Kidney (tissue), 13 donors: ENCODE measurements at regions not wholly inside any gene's neighbourhood (a gene's known extent, or its start where the extent isn't known, plus 50 kb on each side); places are given as distances from the start of the nearest gene placed in this dataset.

Experiments used
- DNase-seq, 5 donors: peaks; one replicate each; pipeline ENCODE4 v3.0.0-alpha.2; 2013 to 2020
- FAIRE-seq: peaks from 2 replicates; lab custom pipeline; 2012; peaks lifted over from hg19 to GRCh38; lab: Jason Lieb, UNC
- H3K27ac ChIP-seq, 2 donors: one replicate each; pipeline ENCODE4 v1.7.0; 2013; ENCODE audit warnings: low read depth in 2 of 2, low read length in 2 of 2, inconsistent platforms in 1 of 2
- H3K27me3 ChIP-seq: one replicate; pipeline ENCODE4 v1.7.1; 2013; ENCODE audit warnings: low read length, inconsistent platforms; ENCODE audit not compliant: control insufficient read depth, insufficient read depth
- H3K36me3 ChIP-seq, 3 donors: one replicate each; pipeline versions ENCODE4 v1.7.0 to v1.7.1; 2013; ENCODE audit warnings: low read length in 3 of 3, control low read depth in 1 of 3, inconsistent platforms in 1 of 3; ENCODE audit not compliant: insufficient read depth in 3 of 3, control insufficient read depth in 2 of 3
- H3K4me1 ChIP-seq, 3 donors: one replicate each; pipeline versions ENCODE4 v1.7.0 to v1.7.1; 2013; ENCODE audit warnings: low read length in 3 of 3, inconsistent platforms in 1 of 3, low read depth in 1 of 3; ENCODE audit not compliant: control insufficient read depth in 2 of 3, insufficient read depth in 2 of 3
- H3K4me3 ChIP-seq, 3 donors: one replicate each; pipeline versions ENCODE4 v1.7.0 to v1.8.1; 2013; ENCODE audit warnings: low read length in 3 of 3, control low read depth in 1 of 3, inconsistent platforms in 1 of 3
- H3K9ac ChIP-seq, 3 donors: one replicate each; pipeline versions ENCODE4 v1.7.0 to v1.7.1; 2013; ENCODE audit warnings: low read length in 3 of 3, control low read depth in 1 of 3, inconsistent platforms in 1 of 3
- H3K9me3 ChIP-seq, 3 donors: one replicate each; pipeline versions ENCODE4 v1.7.0 to v1.7.1; 2013; ENCODE audit warnings: low read length in 3 of 3, control low read depth in 1 of 3, inconsistent platforms in 1 of 3; ENCODE audit not compliant: control insufficient read depth in 2 of 3, insufficient read depth in 1 of 3
- CTCF ChIP-seq: IDR thresholded peaks from 3 replicates; pipeline ENCODE4 v1.5.1; 2012; ENCODE audit warnings: mild to moderate bottlenecking, moderate library complexity, borderline replicate concordance; ENCODE audit not compliant: insufficient read depth; ENCODE audit errors: extremely low read depth
- intact Hi-C: fragments of 100-400 bp; cut with DNase I; formaldehyde crosslinking; loops from one replicate; pipeline ENCODE4 v1.11.1; 2022
- donor health status: control.
- donor health status: control.
- donor health status: control.
- donor health status: control.
- donor health status: control.
- donor health status: DM: yes; HTN: yes; CAD: no.
- donor health status: Normal renal cell carcinoma (clear cell type).

GRCh38 chr4:66920514-66920913, 624.8 kb downstream of the CENPC start:
- Histone ChIP-seq H3K36me3 (no peaks in the 10 kb centered on the region), H3K4me1 (no peaks in the 10 kb centered on the region), H3K9me3 (no peaks in the 10 kb centered on the region), H3K9ac (no peak overlapping the region), H3K4me3 (no peak overlapping the region), H3K27me3 (no peaks in the 10 kb centered on the region), H3K27ac (no peak overlapping the region)
- intact Hi-C loops, result no loop called here
- FAIRE-seq (no peak), DNase-seq (no peak)
- TF ChIP-seq CTCF, result no peak

GRCh38 chr4:66911880-66912279, 633.4 kb downstream of the CENPC start:
- H3K9me3 ChIP-seq, result no peaks in the 10 kb centered on the region
- H3K27me3 ChIP-seq, result no peaks in the 10 kb centered on the region
- no peak overlapping the region for H3K27ac ChIP-seq
- FAIRE-seq, result no peak
- no peaks in the 10 kb centered on the region for H3K36me3 ChIP-seq
- no peak overlapping the region for H3K9ac ChIP-seq
- H3K4me1 ChIP-seq, result no peaks in the 10 kb centered on the region
- TF ChIP-seq CTCF, result no peak
- no peak for DNase-seq
- intact Hi-C loops, result no loop called here
- no peak overlapping the region for H3K4me3 ChIP-seq

- no peaks in the 10 kb centered on the region for H3K36me3 ChIP-seq
- intact Hi-C loops, result no loop called here
- H3K27me3 ChIP-seq, result no peaks in the 10 kb centered on the region
- TF ChIP-seq CTCF, result no peak
- H3K4me3 ChIP-seq, result no peak overlapping the region
- no peaks in the 10 kb centered on the region for H3K9me3 ChIP-seq
- FAIRE-seq (no peak), DNase-seq (no peak)
- H3K9ac ChIP-seq, result no peak overlapping the region
- no peak overlapping the region for H3K27ac ChIP-seq
- no peaks in the 10 kb centered on the region for H3K4me1 ChIP-seq
These were observed 639.0 kb downstream of the CENPC start for GRCh38 chr4:66906314-66906713.

GRCh38 chr4:66899422-66900065, 645.8 kb downstream of the CENPC start:
- no peaks in the 10 kb centered on the region for H3K4me1 ChIP-seq
- H3K36me3 ChIP-seq, result no peaks in the 10 kb centered on the region
- H3K4me3 ChIP-seq, result no peak overlapping the region
- no peak for FAIRE-seq
- no peaks in the 10 kb centered on the region for H3K9me3 ChIP-seq
- intact Hi-C loops, result no loop called here
- H3K27me3 ChIP-seq, result no peaks in the 10 kb centered on the region
- no peak overlapping the region for H3K9ac ChIP-seq
- peak in 1 of 5 donors; percentile 55 for DNase-seq
- no peak overlapping the region for H3K27ac ChIP-seq
- no peak for TF ChIP-seq CTCF
